ENCODE measurements at regions not wholly inside any gene's neighbourhood (a gene's known extent, or its start where the extent isn't known, plus 50 kb on each side); places are given as distances from the start of the nearest gene placed in this dataset.
"Not testable (repeated sequence)": the region's sequence is repeated elsewhere in the genome, so short reads cannot be mapped to it uniquely, and the experiment has no call there.

DNA sequence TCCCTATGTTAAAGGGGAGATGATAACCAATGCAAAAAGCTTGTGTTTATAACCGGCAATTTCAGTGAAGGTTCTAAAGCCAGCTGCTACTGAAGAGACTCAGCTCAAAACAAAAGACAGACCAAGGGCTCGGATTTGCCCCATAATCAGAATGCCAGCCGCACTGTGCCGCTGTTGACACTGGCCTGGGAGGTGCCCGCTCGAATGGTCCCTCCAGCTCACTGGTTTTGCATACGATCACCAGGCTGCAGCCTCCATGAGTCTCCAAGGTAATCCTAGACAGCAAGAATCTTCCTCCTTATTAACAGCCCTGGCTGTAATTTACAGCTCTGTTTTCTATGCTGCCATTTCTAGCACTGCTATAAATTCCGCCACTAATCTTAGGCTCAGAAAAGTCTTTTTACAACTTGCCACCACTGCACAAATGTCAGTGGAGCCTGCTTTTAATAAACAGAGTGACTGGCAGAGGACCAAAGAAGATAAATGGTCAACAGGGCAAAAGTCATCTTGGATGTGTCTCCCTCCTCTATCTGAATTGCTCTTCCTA is 155.7 kb upstream of the SH3BP4 start:
- DNase-seq = no peak

- DNase-seq = no peak
Measured at GRCh38 chr2:234795272-234795920, 156.4 kb upstream of the SH3BP4 start.

DNA sequence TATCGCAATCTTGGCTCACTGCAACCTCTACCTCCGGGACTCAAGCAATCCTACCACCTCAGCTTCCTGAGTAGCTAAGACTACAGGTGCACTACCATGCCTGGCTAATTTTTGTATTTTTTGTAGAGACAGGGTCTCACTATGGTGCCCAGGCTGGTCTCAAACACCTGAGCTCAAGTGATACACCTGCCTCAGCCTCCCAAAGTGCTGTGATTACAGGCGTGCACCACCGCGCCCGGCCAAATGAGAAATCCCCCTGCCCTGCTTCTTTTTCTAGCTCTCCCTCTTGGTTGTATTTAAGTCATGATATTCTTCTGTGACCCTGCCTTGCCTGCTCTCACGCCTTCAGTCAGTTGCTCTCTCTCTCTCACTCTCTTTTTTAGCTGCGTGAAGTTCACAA is 157.0 kb upstream of the SH3BP4 start:
- DNase-seq = no peak

GRCh38 chr2:234793212-234793785 is 158.5 kb upstream of the SH3BP4 start:
- no peak for DNase-seq

DNA sequence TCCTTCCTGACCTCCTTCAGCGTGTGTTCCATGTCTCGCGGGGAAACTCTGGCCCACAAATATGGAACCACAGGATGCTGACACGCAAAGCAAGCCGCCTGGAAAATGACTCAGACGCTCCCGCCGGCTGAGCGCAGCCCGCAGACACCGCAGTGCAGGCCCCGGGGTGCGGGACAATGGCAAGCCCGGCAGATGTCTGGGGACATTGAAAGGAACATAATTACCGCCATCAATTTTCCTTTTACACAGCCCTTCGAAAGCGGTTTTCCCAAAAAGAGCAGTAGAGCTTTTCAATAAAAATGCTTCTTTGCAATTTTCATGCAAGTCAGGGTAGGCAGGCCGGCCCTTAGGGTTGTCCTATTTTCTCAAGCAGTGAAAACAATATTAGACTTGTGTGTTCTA is 159.2 kb upstream of the SH3BP4 start:
- no peak for DNase-seq

DNA sequence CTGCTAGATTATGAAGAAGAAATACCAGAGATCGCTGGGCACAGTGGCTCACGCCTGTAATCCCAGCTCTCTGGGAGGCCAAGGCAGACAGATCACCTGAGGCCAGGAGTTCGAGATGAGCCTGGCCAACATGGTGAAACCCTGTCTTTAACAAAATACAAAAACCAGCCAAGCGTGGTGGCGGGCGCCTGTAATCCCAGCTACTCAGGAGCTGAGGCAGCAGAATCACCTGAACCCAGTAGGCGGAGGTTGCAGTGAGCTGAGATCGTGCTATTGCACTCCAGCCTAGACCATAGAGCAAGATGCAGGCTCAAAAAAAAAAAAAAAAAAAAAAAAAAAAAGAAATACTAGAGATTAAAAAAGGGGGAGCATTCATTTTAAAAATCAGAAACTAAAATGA is 159.7 kb upstream of the SH3BP4 start:
- DNase-seq = not testable (repeated sequence)

GRCh38 chr2:234790380-234790779 is 161.4 kb upstream of the SH3BP4 start:
- DNase-seq = no peak

DNA sequence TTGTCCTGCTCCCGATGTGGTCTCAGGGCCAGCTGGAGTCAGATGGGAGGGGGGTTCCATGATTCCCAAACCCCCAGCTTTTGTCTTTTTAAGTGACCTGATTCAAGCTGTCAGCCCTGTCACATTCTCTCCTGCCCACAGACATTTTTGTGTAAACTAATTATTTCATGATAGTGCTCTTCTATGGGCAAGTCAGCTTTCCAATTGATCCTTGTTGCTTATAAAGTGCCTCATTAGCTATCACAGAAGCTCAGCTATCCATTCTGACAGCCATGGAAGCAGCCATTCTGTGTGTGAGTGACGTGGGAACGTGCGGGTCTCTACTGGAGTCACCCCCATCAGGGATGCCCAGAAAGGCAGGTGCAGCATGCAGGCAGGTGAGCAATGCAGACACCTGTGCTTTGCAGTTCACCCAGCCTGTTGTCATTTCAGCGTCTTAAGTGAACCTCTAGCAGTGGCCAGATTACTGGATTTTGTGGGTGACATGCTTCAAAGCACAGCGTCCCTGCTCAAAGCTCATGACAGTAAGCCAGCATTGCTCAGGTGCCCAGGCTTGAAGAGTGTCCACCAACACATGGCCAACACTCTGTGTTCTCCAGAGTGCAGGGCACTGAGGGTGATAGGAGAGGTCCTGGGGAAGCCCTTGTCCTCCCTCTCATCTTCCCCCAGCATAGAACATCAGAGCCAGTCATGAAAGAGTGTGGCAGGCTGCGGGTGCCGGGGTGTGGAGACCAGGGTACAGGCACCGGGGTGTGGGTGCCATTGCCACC is 162.1 kb upstream of the SH3BP4 start:
- DNase-seq = no peak

DNA sequence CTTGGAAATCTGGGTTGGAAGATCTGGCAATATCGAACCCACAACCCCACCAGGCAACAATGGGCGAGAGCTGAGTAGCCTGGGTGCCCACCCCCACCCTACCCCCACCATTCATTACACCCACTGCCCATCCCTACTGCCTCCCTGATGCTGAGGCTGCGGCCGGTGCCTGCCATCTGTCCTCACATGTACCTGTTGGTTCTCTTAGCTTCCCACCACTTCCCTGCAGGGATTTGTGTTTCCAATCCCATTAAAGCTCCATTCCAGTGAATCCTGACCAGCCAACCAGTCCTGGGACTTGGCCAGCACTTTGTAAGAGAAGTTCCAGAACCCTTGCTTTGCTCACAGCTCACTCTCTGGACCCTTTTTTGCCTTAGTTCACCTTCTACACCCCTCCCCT is 163.0 kb upstream of the SH3BP4 start:
- no peak for DNase-seq

- no peak for DNase-seq
Measured at GRCh38 chr2:234788381-234788780, 163.4 kb upstream of the SH3BP4 start.

DNA sequence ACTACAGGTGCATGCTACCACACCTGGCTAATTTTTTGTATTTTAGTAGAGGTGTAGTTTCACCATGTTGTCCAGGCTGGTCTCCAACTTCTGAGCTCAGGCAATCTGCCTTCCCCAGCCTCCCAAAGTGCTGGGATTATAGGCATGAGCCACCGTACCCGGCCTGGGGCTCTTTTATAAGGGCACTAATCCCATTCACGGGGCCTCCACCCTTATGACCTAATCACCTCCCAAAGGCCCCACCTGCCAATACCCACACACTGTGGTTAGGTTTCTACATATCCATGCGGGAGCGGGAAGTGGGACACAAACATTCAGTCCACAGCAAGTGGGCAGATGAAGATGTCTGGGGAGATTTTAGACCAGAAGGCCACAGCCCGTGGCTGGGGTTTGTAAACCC is 164.7 kb upstream of the SH3BP4 start:
- DNase-seq = no peak

DNA sequence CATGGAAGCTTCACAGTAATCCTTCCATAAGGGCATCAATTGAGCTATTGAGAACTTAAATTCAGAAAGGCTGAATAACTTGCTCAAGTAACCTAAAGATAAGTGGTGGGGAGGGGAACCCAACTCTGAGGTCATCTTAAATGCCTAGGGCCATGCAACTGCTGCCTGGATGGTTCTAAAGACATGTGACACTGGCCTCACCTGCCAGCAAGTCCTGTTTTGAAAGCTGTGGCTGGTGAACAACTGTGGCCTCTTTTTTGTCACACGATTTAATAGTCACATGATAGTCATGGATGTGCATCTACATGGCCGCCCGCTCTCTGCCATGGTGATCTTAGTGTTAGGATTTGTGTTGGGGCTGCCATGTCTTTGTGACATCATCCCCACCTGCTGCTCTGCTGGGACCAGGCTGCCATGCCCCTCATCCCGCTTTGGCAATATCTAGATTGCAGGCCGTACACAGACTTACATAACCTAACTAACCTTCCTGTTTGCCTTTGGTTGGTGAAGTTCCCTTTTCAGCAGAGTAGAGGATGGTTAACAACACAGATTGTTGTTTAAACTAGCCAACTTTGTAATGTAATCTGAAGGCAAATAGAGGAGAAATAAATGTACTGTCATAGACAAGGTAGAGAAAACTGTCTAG is 177.9 kb upstream of the SH3BP4 start:
- no peak for DNase-seq

- DNase-seq = no peak
Measured at GRCh38 chr2:234773129-234773528, 178.7 kb upstream of the SH3BP4 start.

DNA sequence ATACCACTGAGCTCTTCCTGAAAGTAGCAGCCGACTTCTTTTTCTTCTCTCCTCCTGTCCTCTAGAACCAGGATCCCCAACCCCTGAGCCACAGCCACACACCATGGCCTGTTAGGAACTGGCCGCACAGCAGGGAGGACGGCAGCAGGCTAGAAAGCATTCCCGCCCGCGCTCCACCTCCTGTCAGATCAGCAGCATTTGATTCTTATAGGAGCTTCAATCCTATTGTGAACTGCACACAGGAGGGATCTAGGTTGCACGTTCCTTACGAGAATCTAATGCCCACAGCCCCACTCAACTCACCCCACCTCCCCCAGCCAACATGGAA is 179.1 kb upstream of the SH3BP4 start:
- DNase-seq = no peak

DNA sequence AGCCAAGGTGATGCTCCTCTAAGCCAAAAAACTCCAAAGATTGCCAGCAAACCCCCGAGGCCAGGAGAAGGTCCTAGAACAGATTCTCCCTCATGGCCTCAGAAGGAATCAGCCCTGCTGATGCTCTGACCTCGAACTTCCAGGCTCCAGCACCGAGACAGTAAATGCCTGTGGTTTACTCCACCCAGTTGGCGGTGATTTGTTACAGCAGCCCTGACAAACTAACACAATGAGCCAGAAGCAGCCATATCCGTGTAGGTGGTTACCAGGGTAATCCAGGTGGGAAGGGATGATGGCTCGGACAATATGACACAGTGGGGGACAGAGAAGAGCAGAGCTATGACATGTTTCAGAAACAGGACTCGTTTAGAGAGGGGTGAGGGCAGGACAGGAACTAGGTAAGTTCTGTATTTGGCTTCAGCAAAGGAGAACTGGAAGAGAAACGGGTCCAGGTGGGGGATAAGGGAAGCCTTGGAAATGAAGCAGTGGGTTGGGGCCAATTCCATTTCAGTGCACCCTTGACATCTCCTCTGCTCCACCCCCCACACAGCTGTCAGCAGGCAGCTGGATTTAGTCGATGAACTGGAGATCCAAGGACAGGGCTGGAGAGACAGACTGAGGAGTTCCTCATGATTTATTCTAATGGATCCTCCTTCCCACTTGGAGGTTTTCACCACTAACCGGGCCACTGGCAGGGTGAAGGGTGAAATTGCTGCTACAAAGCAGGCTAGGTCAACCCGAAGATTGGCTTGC is 179.7 kb upstream of the SH3BP4 start:
- DNase-seq = no peak

DNA sequence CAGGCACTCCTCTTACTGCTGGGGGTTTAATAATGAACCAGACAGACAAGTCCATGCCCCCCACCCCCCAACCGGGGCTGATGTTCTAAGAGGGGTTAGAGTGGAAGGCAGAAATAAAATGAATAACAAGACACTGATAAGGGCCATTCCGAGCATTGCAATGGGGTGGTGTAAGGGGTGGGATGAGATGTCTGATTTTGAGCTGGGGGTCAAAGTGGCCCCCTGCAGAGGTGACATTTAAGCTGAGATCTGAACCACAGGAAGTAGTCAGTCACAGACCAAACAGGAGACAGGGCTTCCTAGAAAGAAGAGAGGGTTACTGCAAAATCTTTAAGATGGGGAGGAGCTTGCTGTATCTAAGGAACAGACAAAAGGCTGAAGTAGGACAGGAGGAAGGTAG is 180.6 kb upstream of the SH3BP4 start:
- no peak for DNase-seq

- no peak for DNase-seq
Measured at GRCh38 chr2:234770715-234771141, 181.1 kb upstream of the SH3BP4 start.

GRCh38 chr2:234770031-234770506 is 181.7 kb upstream of the SH3BP4 start:
- DNase-seq = no peak

- no peak for DNase-seq
Measured at GRCh38 chr2:234768608-234769196, 183.1 kb upstream of the SH3BP4 start.

DNA sequence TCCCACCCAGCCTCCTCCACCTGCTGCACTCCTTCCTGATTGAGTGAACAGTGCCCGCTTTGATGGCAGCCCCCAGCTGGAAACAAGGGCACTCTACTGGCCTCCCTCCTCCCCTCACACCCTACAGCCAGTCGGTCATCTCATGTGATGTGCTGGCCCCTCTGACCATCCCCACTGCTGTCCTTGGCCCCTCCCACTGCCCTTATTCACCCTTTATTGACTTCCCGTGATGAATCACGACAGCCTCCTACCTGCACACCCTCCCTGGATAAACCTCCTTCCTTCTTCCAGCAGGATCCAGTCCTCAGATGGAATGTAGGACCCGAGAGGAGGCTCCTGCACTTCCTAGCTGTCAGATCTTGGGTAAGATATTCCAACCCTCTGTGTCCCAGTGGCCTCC is 186.5 kb upstream of the SH3BP4 start:
- DNase-seq = no peak

GRCh38 chr2:234764372-234764771 is 187.4 kb upstream of the SH3BP4 start:
- no peak for DNase-seq
